ENCODE measurements at regions not wholly inside any gene's neighbourhood (a gene's known extent, or its start where the extent isn't known, plus 50 kb on each side); places are given as distances from the start of the nearest gene placed in this dataset.

DNA sequence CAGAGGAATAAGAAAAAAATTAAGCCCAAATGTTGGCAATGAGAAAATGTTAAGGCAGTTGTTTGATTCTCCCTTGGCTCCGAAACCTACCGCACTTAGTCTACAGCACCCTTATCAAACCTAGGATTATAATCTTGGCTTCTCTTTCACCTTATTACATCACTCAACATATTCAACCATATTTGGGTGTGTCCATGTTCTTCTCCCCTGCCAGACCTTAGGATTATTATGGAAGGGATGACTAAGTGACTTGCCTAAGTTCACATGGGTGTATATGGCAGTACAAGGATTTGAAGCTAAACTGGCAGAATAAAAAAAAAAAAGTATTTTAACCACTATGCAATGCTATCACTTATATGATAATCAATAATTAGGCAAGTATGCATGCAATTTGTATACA is 76.4 kb downstream of the PLK2 start:
- TF ChIP-seq, protein P1, sequence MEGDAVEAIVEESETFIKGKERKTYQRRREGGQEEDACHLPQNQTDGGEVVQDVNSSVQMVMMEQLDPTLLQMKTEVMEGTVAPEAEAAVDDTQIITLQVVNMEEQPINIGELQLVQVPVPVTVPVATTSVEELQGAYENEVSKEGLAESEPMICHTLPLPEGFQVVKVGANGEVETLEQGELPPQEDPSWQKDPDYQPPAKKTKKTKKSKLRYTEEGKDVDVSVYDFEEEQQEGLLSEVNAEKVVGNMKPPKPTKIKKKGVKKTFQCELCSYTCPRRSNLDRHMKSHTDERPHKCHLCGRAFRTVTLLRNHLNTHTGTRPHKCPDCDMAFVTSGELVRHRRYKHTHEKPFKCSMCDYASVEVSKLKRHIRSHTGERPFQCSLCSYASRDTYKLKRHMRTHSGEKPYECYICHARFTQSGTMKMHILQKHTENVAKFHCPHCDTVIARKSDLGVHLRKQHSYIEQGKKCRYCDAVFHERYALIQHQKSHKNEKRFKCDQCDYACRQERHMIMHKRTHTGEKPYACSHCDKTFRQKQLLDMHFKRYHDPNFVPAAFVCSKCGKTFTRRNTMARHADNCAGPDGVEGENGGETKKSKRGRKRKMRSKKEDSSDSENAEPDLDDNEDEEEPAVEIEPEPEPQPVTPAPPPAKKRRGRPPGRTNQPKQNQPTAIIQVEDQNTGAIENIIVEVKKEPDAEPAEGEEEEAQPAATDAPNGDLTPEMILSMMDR (IDR thresholded peaks at IDR 0.05; ENCODE audit: poor library complexity): no peak
- no peak for TF ChIP-seq EZH2 (IDR thresholded peaks at IDR 0.05; ENCODE audit: borderline replicate concordance)

Data from hepatocyte (in vitro differentiated cells).